Heart left ventricle (tissue), 13 donors: ENCODE measurements at regions not wholly inside any gene's neighbourhood (a gene's known extent, or its start where the extent isn't known, plus 50 kb on each side); places are given as distances from the start of the nearest gene placed in this dataset.

Source experiments
- CTCF ChIP-seq, 12 donors: fragments of 200-600 bp; sonication (generic) in 4 of 12; IDR thresholded peaks; one replicate each; pipeline versions ENCODE4 v1.5.0 to v1.8.0; 2018 to 2022; ENCODE audit warnings: antibody characterized with exemption in 12 of 12, mild to moderate bottlenecking in 5 of 12
- POLR2A ChIP-seq, 2 donors: fragments of 450-650 bp; IDR thresholded peaks; one replicate each; pipeline ENCODE4 v1.6.1; 2017; ENCODE audit warnings: antibody characterized with exemption in 2 of 2, mild to moderate bottlenecking in 2 of 2, moderate library complexity in 2 of 2
- donor health status: ischemic (EF 13 %, LVEDD 7.1; RV severe dilation, severe dysfunction).
- donor health status: DM: no; HTN: yes; CAD: no.
- donor health status: DM: no; HTN: no; CAD: no.
- donor health status: ischemic (EF 25% LVEDD 6.9; RV normal size, moderate dysfunction).
- donor health status: ischemic (EF 25% LVEDD 5.7; RV mildly dilated, moderate dysfunction).
- donor health status: ischemic (EF 35%, LVEDD 5.7; RV mildly dilated, moderate dysfunction).
- donor health status: nonischemic (EF 11% LVEDD 7.7; RV severe dilation, severe dysfunction).
- donor health status: DM: yes; HTN: yes; CAD: no.
- donor health status: PGD.
- donor health status: ischemic (EF 29% LVEDD 5.4; RV normal size, mild dysfunction).
- donor health status: nonischemic (EF 23%, LVEDD 6.1; RV moderate dilation, normal function).

GRCh38 chr6:163774485-163774884, 360.0 kb downstream of the QKI start:
- TF ChIP-seq CTCF (IDR thresholded peaks at IDR 0.05) = no peak
- no peak for TF ChIP-seq POLR2A (IDR thresholded peaks at IDR 0.05)
